Glutamatergic neuron (in vitro differentiated cells): ENCODE measurements at regions not wholly inside any gene's neighbourhood (a gene's known extent, or its start where the extent isn't known, plus 50 kb on each side); places are given as distances from the start of the nearest gene placed in this dataset.
A peak's percentile ranks its signal among the peaks of the same experiment; 100 is the strongest.
"Not testable (repeated sequence)": the region's sequence is repeated elsewhere in the genome, so short reads cannot be mapped to it uniquely, and the experiment has no call there.

Experiments
- DNase-seq: peaks from one replicate; pipeline ENCODE4 v3.0.0; 2022
- H3K27ac Mint-ChIP-seq: one replicate; pipeline ENCODE4 v1.8.0; 2020; ENCODE audit warnings: mild to moderate bottlenecking, mixed read lengths, inconsistent platforms; ENCODE audit not compliant: unreplicated experiment
- H3K27me3 Mint-ChIP-seq: one replicate; pipeline ENCODE4 v1.8.0; 2020; ENCODE audit warnings: mild to moderate bottlenecking, moderate library complexity, mixed read lengths, inconsistent platforms; ENCODE audit not compliant: unreplicated experiment
- H3K36me3 Mint-ChIP-seq: one replicate; pipeline ENCODE4 v1.8.0; 2020; ENCODE audit warnings: mild to moderate bottlenecking, mixed read lengths, inconsistent platforms; ENCODE audit not compliant: unreplicated experiment
- H3K4me1 Mint-ChIP-seq: one replicate; pipeline ENCODE4 v1.8.0; 2020; ENCODE audit warnings: mild to moderate bottlenecking, low read depth, mixed read lengths, inconsistent platforms; ENCODE audit not compliant: unreplicated experiment
- H3K4me3 Mint-ChIP-seq: one replicate; pipeline ENCODE4 v1.8.0; 2020; ENCODE audit warnings: mild to moderate bottlenecking, mixed read lengths, inconsistent platforms; ENCODE audit not compliant: unreplicated experiment
- H3K9me3 Mint-ChIP-seq: one replicate; pipeline ENCODE4 v1.8.0; 2020; ENCODE audit warnings: mild to moderate bottlenecking, moderate library complexity, mixed read lengths, inconsistent platforms; ENCODE audit not compliant: unreplicated experiment
- TF ChIP-seq, protein P1 (sequence below): fragments of 200-600 bp; sonication (generic); IDR thresholded peaks from one replicate; pipeline ENCODE4 v1.5.0; 2021; ENCODE audit not compliant: partially characterized antibody, unreplicated experiment

DNA sequence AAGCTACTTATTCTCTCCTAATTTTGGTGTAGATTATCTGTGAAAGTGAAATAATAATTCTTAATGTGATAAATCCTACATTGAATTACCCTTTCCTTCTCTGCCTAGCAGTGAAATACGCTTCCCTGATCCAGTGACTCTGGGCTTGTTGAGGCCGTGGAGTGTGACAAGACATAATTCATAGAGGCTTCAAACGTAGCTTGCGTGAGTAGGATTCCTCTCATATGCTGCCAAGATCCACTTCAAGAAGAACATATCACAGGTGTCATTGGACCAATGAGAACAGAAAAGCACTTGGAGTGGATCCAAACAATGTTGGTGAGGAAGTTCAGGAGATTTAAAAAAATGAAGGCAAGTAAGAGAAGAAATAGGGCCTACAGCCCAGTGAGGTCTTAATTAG, 221.3 kb upstream of the TMEFF2 start:
- no peak for DNase-seq
- Mint-ChIP-seq H3K9me3 (no peaks in the 10 kb centered on the region), H3K27me3 (peaks cover 2% of the 10 kb centered on the region), H3K4me3 (no peak overlapping the region), H3K27ac (no peak overlapping the region), H3K36me3 (peaks cover 5% of the 10 kb centered on the region), H3K4me1 (peaks cover 4% of the 10 kb centered on the region)
- TF ChIP-seq, protein P1, sequence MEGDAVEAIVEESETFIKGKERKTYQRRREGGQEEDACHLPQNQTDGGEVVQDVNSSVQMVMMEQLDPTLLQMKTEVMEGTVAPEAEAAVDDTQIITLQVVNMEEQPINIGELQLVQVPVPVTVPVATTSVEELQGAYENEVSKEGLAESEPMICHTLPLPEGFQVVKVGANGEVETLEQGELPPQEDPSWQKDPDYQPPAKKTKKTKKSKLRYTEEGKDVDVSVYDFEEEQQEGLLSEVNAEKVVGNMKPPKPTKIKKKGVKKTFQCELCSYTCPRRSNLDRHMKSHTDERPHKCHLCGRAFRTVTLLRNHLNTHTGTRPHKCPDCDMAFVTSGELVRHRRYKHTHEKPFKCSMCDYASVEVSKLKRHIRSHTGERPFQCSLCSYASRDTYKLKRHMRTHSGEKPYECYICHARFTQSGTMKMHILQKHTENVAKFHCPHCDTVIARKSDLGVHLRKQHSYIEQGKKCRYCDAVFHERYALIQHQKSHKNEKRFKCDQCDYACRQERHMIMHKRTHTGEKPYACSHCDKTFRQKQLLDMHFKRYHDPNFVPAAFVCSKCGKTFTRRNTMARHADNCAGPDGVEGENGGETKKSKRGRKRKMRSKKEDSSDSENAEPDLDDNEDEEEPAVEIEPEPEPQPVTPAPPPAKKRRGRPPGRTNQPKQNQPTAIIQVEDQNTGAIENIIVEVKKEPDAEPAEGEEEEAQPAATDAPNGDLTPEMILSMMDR, result no peak

DNA sequence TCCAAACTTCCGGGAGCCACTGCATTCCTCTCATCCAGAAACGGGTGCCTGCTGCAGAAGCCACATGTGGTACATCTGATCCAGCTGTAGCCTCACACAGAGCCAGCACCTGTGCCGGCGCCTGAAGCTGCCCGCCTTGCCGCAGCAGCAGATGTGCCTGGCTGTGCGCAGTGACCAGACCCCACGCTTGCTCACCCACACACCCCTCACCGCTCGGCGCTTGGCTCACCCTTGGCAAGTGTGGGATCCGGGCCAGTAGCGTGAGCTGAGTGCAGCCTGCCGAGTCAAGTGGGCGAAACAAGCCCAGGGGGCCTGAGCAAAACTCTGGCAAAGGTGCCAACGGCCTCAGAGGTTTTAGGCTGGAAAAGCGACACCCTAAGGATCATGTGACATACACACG, 220.1 kb upstream of the TMEFF2 start:
- no peak for DNase-seq
- Mint-ChIP-seq H3K36me3 (no peaks in the 10 kb centered on the region), H3K9me3 (no peaks in the 10 kb centered on the region), H3K4me3 (no peak overlapping the region), H3K4me1 (peaks cover 4% of the 10 kb centered on the region), H3K27me3 (peaks cover 2% of the 10 kb centered on the region), H3K27ac (no peak overlapping the region)
- TF ChIP-seq, protein P1, result no peak

DNA sequence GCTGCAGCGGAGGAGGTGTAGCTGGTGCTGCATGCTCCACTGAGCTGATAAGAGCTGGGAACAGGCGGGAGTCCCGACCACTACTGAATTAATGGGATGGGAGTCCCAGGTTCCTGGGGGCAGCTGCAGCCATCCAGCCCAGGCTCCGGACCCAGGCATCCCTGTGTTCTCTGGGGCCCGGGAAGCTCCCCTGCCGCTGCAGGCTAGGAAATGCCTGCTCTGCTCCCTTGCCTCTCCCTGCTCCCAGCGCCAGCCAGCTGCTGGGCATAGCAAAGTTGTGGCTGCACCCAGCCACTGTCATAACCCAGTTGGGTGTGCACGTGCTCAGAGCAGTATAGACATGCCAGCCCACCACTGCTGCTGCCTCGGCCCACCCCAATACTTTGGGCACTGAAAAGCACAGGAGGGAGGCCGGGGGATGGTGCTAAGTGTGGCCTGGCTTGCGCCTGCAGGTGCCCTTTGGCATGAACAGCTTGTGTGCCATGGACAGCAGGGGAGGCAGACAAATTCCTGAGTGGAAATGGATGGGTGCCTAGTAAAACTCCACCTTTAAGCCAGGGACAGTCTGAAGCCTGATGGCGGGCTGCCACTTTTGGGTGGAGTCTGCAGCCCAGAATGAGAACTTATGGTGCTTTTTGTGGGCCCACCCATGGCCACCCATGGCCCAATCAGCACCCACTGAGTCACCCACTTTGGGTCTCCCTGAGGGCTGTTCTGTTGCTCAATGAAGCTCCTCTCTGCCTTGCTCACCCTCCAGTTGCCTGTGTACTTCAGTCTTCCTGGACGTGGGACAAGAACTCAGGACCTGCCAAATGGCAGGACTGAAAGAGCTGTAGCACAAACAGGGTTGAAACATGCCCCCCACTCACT, 219.3 kb upstream of the TMEFF2 start:
- H3K27me3 Mint-ChIP-seq, result peaks cover 2% of the 10 kb centered on the region
- H3K4me3 Mint-ChIP-seq, result no peak overlapping the region
- peaks cover 4% of the 10 kb centered on the region for H3K4me1 Mint-ChIP-seq
- TF ChIP-seq, protein P1, result no peak
- no peak for DNase-seq
- H3K36me3 Mint-ChIP-seq, result no peaks in the 10 kb centered on the region
- no peak overlapping the region for H3K27ac Mint-ChIP-seq
- no peaks in the 10 kb centered on the region for H3K9me3 Mint-ChIP-seq

DNA sequence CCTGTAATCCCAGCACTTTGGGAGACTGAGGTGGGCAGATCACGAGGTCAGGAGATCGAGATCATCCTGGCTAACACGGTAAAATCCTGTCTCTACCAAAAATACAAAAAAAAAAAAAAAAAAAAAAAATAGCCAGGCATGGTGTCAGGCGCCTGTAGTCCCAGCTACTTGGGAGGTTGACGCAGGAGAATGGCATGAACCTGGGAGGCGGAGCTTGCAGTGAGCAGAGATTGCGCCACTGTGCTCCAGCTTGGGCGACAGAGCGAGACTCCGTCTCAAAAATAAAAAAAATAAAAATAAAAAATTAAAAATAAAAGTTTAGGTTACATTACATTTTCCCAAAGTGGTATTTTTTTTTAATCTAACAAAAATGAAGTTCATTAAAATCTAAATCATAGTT, 218.1 kb upstream of the TMEFF2 start:
- not testable (repeated sequence) for DNase-seq, H3K4me1 Mint-ChIP-seq, H3K9me3 Mint-ChIP-seq, H3K4me3 Mint-ChIP-seq, H3K27me3 Mint-ChIP-seq, H3K36me3 Mint-ChIP-seq, H3K27ac Mint-ChIP-seq

DNA sequence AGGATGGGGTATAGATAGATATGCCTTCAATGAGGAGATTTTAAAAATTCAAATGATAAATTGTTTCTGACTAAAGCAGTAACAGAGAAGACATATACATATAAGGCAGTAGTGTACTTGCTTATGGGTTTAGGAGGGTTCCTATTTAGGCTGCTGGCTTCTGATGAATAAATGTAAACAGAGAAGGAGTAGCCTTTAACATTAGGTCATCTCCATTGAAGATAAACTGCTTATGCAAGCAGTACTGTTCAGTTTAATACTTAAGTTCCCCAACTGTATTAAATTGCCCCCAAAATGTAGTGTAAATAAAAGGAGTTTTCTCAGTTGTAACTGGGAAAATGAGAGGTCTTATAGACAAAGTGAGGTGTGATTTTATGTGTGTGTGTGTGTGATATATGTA, 217.7 kb upstream of the TMEFF2 start:
- Mint-ChIP-seq H3K4me3 (no peak overlapping the region), H3K27ac (peak overlapping the region; percentile 54), H3K36me3 (no peaks in the 10 kb centered on the region), H3K4me1 (peaks cover 10% of the 10 kb centered on the region), H3K27me3 (peaks cover 2% of the 10 kb centered on the region), H3K9me3 (peaks cover 2% of the 10 kb centered on the region)
- TF ChIP-seq, protein P1, result no peak
- DNase-seq, result no peak
